Fibroblast of peridontal ligament (primary cell): ENCODE measurements at regions not wholly inside any gene's neighbourhood (a gene's known extent, or its start where the extent isn't known, plus 50 kb on each side); places are given as distances from the start of the nearest gene placed in this dataset.

Source experiments
- DNase-seq: peaks from one replicate; pipeline ENCODE4 v3.0.0-alpha.2; 2010; ENCODE audit errors: extremely low read depth

DNA sequence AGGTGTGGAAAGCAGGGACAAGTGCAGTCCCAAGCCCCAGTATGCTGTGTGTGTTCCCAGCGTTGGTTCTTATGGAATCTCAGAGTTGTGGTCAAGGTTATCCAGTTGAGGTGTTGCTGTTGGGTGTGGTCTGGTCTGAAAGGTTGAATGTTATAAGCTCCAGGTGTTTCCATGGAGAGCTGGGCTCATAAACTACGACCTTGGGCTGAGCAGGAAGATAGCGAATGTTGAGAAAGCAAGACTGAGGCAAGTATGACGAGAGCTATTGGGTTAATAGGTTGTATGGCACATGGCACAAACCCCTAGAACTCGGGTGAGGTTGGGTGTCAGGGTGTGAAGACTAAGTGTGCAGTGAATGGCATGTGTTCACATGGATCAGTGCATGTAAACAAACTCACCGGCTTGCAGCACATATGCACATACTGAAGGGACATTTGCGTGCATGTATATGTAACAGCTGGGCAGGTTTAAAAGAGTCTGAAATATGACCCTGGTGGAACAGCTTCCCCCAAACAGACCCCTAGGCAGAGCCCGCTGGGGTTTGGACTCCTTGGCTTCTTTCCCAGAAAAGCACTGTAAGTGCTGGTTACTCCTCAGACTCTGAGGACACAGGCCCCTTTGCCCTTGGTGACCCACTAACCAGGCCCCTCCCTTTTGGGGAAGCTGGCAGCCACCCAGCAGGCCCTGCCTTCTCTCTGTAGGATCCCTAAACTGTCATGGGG lies 117.5 kb downstream of the NAV1 start:
- peak; percentile 73 for DNase-seq

GRCh38 chr1:201659572-201659971 lies 120.6 kb downstream of the NAV1 start:
- DNase-seq = no peak

GRCh38 chr1:201660931-201661822 lies 122.2 kb downstream of the NAV1 start:
- no peak for DNase-seq

DNA sequence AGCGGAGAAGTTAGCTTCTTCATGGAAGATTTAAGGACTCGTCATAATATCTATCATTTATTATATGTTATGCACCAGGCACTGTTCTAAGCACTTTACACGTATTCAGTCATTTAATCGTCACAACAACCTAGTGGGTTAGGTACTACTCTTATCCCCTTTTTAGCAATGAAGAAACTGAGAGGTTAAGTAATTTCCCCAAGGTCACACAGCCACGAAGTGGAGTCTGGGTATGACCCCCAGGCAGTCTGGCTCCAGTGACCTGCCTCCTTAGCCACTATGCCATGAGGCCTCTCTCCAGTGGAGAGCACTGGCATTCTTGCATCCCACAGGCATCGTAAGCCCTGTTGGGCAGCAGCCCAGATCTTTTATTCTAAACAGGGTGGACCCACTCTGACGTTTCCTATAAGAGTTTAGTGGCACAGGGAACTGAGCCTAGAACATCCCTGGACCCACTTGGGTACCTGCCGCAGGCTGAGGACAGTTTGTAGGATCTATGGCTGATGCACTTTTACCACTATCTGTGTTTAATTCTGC lies 123.0 kb downstream of the NAV1 start:
- DNase-seq = no peak

- no peak for DNase-seq
These were observed 123.7 kb downstream of the NAV1 start for GRCh38 chr1:201662646-201663045.

- DNase-seq = no peak
These were observed 124.7 kb downstream of the NAV1 start for GRCh38 chr1:201663491-201664113.

GRCh38 chr1:201665036-201665435 lies 126.1 kb downstream of the NAV1 start:
- no peak for DNase-seq

- no peak for DNase-seq
These were observed 127.2 kb downstream of the NAV1 start for GRCh38 chr1:201666102-201666501.

DNA sequence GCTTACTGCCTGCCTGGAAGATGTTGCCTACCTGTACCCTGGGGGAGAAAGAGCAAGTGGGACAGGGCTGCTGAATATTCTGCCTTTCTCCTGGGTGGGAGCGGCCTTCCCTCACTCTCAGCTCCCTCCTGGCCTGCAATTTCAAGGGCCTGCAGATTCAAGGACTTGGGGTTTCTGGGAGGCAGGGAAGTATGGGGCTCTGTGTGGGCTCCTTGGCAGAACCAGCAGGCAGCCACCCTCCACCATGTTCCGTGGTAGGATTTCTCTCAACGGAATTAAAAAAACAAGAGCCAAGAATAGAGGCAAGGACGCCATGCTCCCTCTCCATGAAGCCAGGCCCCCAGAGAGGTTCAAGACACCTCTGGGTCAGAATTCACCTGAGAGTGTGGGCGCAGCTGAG lies 127.7 kb downstream of the NAV1 start:
- no peak for DNase-seq

GRCh38 chr1:201667479-201667878 lies 128.6 kb downstream of the NAV1 start:
- DNase-seq = no peak

DNA sequence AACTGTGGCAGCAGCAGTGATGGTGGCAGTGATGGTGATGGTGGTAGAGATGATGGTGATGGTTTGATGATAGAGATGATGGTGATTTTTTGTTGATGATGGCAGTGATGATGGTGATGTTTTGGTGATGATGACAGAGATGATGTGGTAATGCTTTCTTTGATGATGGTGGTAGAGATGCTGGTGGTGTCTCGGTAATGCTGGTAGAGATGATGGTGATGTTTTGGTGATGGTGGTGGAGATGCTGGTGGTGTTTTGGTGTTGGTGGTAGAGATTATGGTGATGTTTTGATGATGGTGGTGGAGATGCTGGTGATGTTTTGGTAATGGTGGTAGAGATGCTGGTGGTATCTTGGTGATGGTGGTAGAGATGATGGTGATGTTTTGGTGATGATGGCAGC lies 131.6 kb downstream of the NAV1 start:
- no peak for DNase-seq

- DNase-seq = no peak
These were observed 133.8 kb downstream of the NAV1 start for GRCh38 chr1:201672685-201673084.

- DNase-seq = no peak
These were observed 134.2 kb downstream of the NAV1 start for GRCh38 chr1:201673093-201673492.

DNA sequence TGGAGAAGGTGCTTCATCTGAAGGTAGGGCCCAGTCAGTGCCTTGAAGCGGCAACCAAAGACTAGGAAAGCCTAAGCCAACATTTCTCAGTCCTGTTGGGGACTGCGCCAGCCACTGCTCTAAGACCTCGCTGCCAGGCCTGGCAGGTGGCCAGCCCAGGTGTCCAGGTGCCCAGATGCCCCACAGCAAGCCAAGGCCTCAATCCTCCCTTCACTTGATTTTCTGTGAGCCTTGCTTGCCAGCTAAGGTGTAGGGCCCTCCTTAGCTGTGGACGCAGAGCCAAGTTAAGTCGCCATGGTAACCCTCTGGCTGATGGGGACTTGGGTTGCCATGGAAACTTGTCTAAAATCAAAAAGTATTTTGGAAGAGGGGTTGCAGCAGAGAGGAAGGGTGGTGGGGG lies 135.0 kb downstream of the NAV1 start:
- DNase-seq = no peak

GRCh38 chr1:201675143-201675542 lies 136.2 kb downstream of the NAV1 start:
- no peak for DNase-seq

GRCh38 chr1:201676197-201676596 lies 137.3 kb downstream of the NAV1 start:
- DNase-seq = peak; percentile 57

DNA sequence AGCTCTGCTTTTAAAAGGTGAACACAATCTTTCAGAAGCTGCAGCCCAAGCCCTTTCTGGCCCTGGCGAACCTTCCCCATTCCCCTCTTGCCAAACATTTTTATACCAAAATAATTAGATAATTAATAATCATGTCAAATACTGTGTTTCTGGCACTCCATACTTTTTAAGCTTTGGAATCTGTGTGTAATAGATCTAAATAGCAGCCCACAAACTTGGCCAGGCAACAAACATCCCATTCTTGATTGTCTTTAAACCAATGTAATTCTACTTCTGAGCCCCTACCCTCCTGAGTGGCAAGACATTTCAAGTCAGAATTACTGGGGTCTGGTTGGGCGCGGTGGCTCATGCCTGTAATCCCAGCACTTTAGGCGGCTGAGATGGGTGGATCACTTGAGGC lies 137.7 kb downstream of the NAV1 start:
- DNase-seq = no peak

GRCh38 chr1:201678264-201679101 lies 139.6 kb downstream of the NAV1 start:
- peak; percentile 43 for DNase-seq

DNA sequence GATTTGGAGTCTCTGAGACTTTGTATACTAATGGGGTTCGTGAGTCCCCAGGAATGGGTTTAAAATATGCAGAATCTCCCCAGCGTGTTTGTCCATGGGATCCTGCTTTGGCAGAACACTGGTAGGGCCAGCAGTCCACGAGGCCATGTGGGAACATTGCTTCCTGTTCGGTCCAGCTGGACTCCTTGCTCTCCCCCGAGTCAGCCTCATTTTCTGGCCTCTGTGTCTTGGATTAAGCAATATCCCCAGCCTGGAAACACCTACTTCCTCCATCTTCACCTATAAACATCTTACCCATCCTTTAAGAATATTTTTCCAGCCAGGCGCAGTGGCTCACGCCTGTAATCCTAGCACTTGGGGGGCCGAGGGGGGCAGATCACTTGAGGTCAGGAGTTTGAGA lies 142.4 kb downstream of the NAV1 start:
- DNase-seq = no peak

GRCh38 chr1:201682964-201683363 lies 144.0 kb downstream of the NAV1 start:
- DNase-seq = no peak

GRCh38 chr1:201683397-201683796 lies 144.5 kb downstream of the NAV1 start:
- no peak for DNase-seq

GRCh38 chr1:201685485-201685884 lies 143.5 kb upstream of the IPO9 start:
- DNase-seq = no peak
